ENCODE measurements at regions not wholly inside any gene's neighbourhood (a gene's known extent, or its start where the extent isn't known, plus 50 kb on each side); places are given as distances from the start of the nearest gene placed in this dataset.

- Histone ChIP-seq H3K27me3 (ENCODE audit: insufficient read depth, low read length) (no peaks in the 10 kb centered on the region), H3K27ac (ENCODE audit: low read length) (no peak overlapping the region), H3K9ac (ENCODE audit: low read depth, low read length) (no peak overlapping the region), H3K36me3 (ENCODE audit: insufficient read depth, low read depth, low read length) (no peaks in the 10 kb centered on the region), H3K9me3 (ENCODE audit: insufficient read depth, low read depth, low read length) (no peaks in the 10 kb centered on the region), H3K4me3 (ENCODE audit: low read length) (no peak overlapping the region), H3K4me1 (ENCODE audit: insufficient read depth, low read length) (no peaks in the 10 kb centered on the region)
Measured at GRCh38 chr3:111482574-111482973, 59.4 kb upstream of the CD96 start.

- H3K27ac ChIP-seq (ENCODE audit: low read length): no peak overlapping the region
- no peak overlapping the region for H3K9ac ChIP-seq (ENCODE audit: low read depth, low read length)
- H3K27me3 ChIP-seq (ENCODE audit: insufficient read depth, low read length): no peaks in the 10 kb centered on the region
- no peak overlapping the region for H3K4me3 ChIP-seq (ENCODE audit: low read length)
- peaks cover 4% of the 10 kb centered on the region; the same call in 1 of the 2 replicates for H3K9me3 ChIP-seq (ENCODE audit: insufficient read depth, low read depth, low read length)
- H3K4me1 ChIP-seq (ENCODE audit: insufficient read depth, low read length): no peaks in the 10 kb centered on the region
- no peaks in the 10 kb centered on the region for H3K36me3 ChIP-seq (ENCODE audit: insufficient read depth, low read depth, low read length)
Measured at GRCh38 chr3:111485086-111485485, 56.9 kb upstream of the CD96 start.

Data from iPS-20b (cell line).